ENCODE measurements at regions not wholly inside any gene's neighbourhood (a gene's known extent, or its start where the extent isn't known, plus 50 kb on each side); places are given as distances from the start of the nearest gene placed in this dataset.

DNA sequence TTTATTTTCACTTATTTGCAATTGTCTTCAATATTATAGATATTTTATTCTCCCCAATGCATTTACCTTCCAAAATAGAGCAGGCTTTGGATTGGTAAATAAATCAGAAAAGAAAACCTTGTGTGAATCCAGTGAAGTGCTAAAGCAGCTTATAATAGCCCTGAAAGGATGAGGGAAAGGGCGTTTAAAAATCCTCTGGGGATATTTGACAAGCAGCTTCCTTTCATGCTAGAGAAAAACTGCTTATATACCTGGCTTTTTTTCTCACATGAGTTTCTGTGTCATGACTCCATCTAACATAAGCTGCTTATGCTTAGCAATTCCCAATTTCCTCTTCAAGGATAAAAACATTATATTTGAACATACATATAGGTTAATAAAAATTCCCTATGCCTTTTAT, 221.6 kb upstream of the SEMA3E start:
- no peak overlapping the region for H2BK5ac ChIP-seq (ENCODE audit: low read depth, low read length)
- no peak overlapping the region for H2AK5ac ChIP-seq (ENCODE audit: low read depth, low read length)
- H3K23ac ChIP-seq (ENCODE audit: insufficient read length) = no peak overlapping the region
- no peak overlapping the region for H3K4me2 ChIP-seq (ENCODE audit: insufficient read depth in 1 of 2, low read depth in 2 of 2, low read length in 2 of 2)
- no peak overlapping the region for H3K14ac ChIP-seq (ENCODE audit: insufficient read length)
- H3K36me3 ChIP-seq (ENCODE audit: control insufficient read depth in 2 of 4, insufficient read depth in 4 of 4, low read length in 3 of 4) = no peaks in the 10 kb centered on the region
- no peak overlapping the region for H3K4ac ChIP-seq (replicated peaks; ENCODE audit: insufficient read length, low read depth, low read length)
- no peaks in the 10 kb centered on the region for H3K79me2 ChIP-seq (ENCODE audit: control insufficient read depth in 1 of 2, insufficient read depth in 2 of 2, low read length in 2 of 2)
- 79% methylated on average over 1 of the region's 1 CpG; no CpG with 5 or more reads in 1 of the 2 experiments for WGBS, 2 experiments (ENCODE audit: extremely low coverage in 1 of 2, insufficient coverage in 1 of 2, insufficient read length in 1 of 2, insufficient replicate concordance in 2 of 2, low coverage in 1 of 2, low lambda C conversion rate in 2 of 2, missing lambda C conversion rate in 1 of 2)
- no peak overlapping the region for H4K91ac ChIP-seq (replicated peaks; ENCODE audit: insufficient read length, low read length)
- H3K56ac ChIP-seq (replicated peaks; ENCODE audit: insufficient read length, low read depth, low read length) = no peak overlapping the region
- H3K9ac ChIP-seq (replicated peaks in 1 of 4; ENCODE audit: extremely low read depth in 1 of 4, low read depth in 3 of 4, low read length in 3 of 4) = no peak overlapping the region
- FAIRE-seq (no peak), DNase-seq (ENCODE audit: low read depth in 1 of 2, low spot score in 2 of 2) (no peak)
- no peaks in the 10 kb centered on the region for H3K4me1 ChIP-seq (replicated peaks in 1 of 4; ENCODE audit: control insufficient read depth in 3 of 4, insufficient read depth in 4 of 4, low read length in 3 of 4)
- no peaks in the 10 kb centered on the region; the same call in 1 of the 2 replicates for H3K23me2 ChIP-seq (ENCODE audit: low read depth, low read length)
- no peaks in the 10 kb centered on the region for H4K20me1 ChIP-seq (replicated peaks in 1 of 2; ENCODE audit: control insufficient read depth in 1 of 2, insufficient read depth in 2 of 2, low read length in 2 of 2)
- CTCF ChIA-PET (ENCODE audit: partially characterized antibody) = no interaction called here
- no peaks in the 10 kb centered on the region for H3K79me1 ChIP-seq (ENCODE audit: low read depth, low read length)
- no peak overlapping the region for H2BK15ac ChIP-seq (ENCODE audit: low read length)
- H4K5ac ChIP-seq (ENCODE audit: insufficient read length, low read depth, low read length) = no peak overlapping the region
- H2BK12ac ChIP-seq (ENCODE audit: low read depth, low read length) = no peak overlapping the region
- H3K27me3 ChIP-seq (replicated peaks in 1 of 4; ENCODE audit: control insufficient read depth in 3 of 4, extremely low read depth in 1 of 4, insufficient read depth in 3 of 4, low read length in 3 of 4) = no peaks in the 10 kb centered on the region
- POLR2A ChIA-PET (ENCODE audit: partially characterized antibody) = no interaction called here
- no peak overlapping the region for H2AFZ ChIP-seq (ENCODE audit: low read length)
- TF ChIP-seq GABPA (IDR thresholded peaks at IDR 0.05; ENCODE audit: borderline replicate concordance, insufficient read depth, low read length) = no peak
- TF ChIP-seq CTBP2 (IDR thresholded peaks at IDR 0.05; ENCODE audit: borderline replicate concordance, insufficient read depth, insufficient read length, low read length) = no peak
- no peak for TF ChIP-seq PHF8 (conservative IDR thresholded peaks at IDR 0.05; ENCODE audit: low read depth, low read length)
- no peak for TF ChIP-seq CREB1 (IDR thresholded peaks at IDR 0.05)
- TF ChIP-seq POLR2A (IDR thresholded peaks at IDR 0.05; ENCODE audit: control extremely low read depth in 1 of 2, low read depth in 2 of 2, low read length in 2 of 2) = no peak
- no peak for TF ChIP-seq BCL11A (IDR thresholded peaks at IDR 0.05; ENCODE audit: low read depth in 2 of 2, low read length in 2 of 2)
- no peak for TF ChIP-seq EZH2 (IDR thresholded peaks at IDR 0.05; ENCODE audit: low read depth, low read length, severe bottlenecking)
- no peak for TF ChIP-seq KDM4A (IDR thresholded peaks at IDR 0.05; ENCODE audit: low read depth, low read length, severe bottlenecking)
- H4K8ac ChIP-seq (ENCODE audit: extremely low read depth, insufficient read depth, low read length) = no peak overlapping the region
- no peak overlapping the region for H3K4me3 ChIP-seq (ENCODE audit: extremely low read depth in 1 of 4, insufficient read depth in 2 of 4, low read depth in 3 of 4, low read length in 4 of 4)
- no peak overlapping the region for H2BK120ac ChIP-seq (replicated peaks; ENCODE audit: low read depth, low read length)
- no peak overlapping the region for H2BK20ac ChIP-seq (ENCODE audit: low read length)
- H3K27ac ChIP-seq (ENCODE audit: low read depth, low read length) = no peak overlapping the region
- H3K9me3 ChIP-seq (ENCODE audit: insufficient read depth in 2 of 2, low read depth in 1 of 2, low read length in 1 of 2) = no peaks in the 10 kb centered on the region
- no peak overlapping the region for H3K18ac ChIP-seq (ENCODE audit: extremely low read depth, low read length)

Measured in H1 (cell line).